Activated CD4-positive, alpha-beta T cell treated with anti-CD3 and anti-CD28 coated beads, Interleukin-2, amount 10 ng/mL, durations not matched to agents 24 days and 14 days (primary cell): ENCODE measurements at regions not wholly inside any gene's neighbourhood (a gene's known extent, or its start where the extent isn't known, plus 50 kb on each side); places are given as distances from the start of the nearest gene placed in this dataset.
A peak's percentile ranks its signal among the peaks of the same experiment; 100 is the strongest.

Experiments
- DNase-seq: peaks from one replicate; pipeline ENCODE4 v3.0.0; 2022
- H3K27ac Mint-ChIP-seq: one replicate; pipeline ENCODE4 v1.8.0; 2022; ENCODE audit warnings: mild to moderate bottlenecking, mixed read lengths
- H3K27me3 Mint-ChIP-seq: one replicate; pipeline ENCODE4 v1.8.0; 2022; ENCODE audit warnings: mixed read lengths
- H3K36me3 Mint-ChIP-seq: one replicate; pipeline ENCODE4 v1.8.0; 2022; ENCODE audit warnings: low read depth, mild to moderate bottlenecking, mixed read lengths
- H3K4me1 Mint-ChIP-seq: one replicate; pipeline ENCODE4 v1.8.0; 2021; ENCODE audit warnings: mixed read lengths
- H3K4me3 Mint-ChIP-seq: one replicate; pipeline ENCODE4 v1.8.0; 2022; ENCODE audit warnings: mild to moderate bottlenecking, moderate library complexity, mixed read lengths
- H3K9me3 Mint-ChIP-seq: one replicate; pipeline ENCODE4 v1.8.0; 2021; ENCODE audit warnings: mixed read lengths
- intact Hi-C: fragments of 100-400 bp; cut with micrococcal nuclease; formaldehyde crosslinking; loops from one replicate; pipeline ENCODE4 v1.15.1; 2023

- peaks cover 2% of the 10 kb centered on the region for H3K36me3 Mint-ChIP-seq
- H3K27me3 Mint-ChIP-seq, result no peaks in the 10 kb centered on the region
- intact Hi-C loops, result loop anchor here (1.0 to 2.0 kb wide), 4 partner anchors 26 to 96 kb away; no protein-coding TSS in a partner anchor
- H3K27ac Mint-ChIP-seq, result peak overlapping the region; percentile 61
- H3K9me3 Mint-ChIP-seq, result peaks cover 30% of the 10 kb centered on the region
- peaks cover 39% of the 10 kb centered on the region for H3K4me1 Mint-ChIP-seq
- H3K4me3 Mint-ChIP-seq, result no peak overlapping the region
- peak; percentile 65 for DNase-seq
These were observed 178.3 kb upstream of the RFC3 start for GRCh38 chr13:33639626-33640080.

- Mint-ChIP-seq H3K36me3 (peaks cover 2% of the 10 kb centered on the region), H3K27me3 (no peaks in the 10 kb centered on the region), H3K4me3 (no peak overlapping the region), H3K9me3 (peaks cover 30% of the 10 kb centered on the region), H3K4me1 (peaks cover 48% of the 10 kb centered on the region), H3K27ac (peak overlapping the region; percentile 61)
- intact Hi-C loops, result loop anchor here (1.0 to 2.0 kb wide), 2 partner anchors 82 to 98 kb away; no protein-coding TSS in a partner anchor
- DNase-seq, result no peak
These were observed 177.1 kb upstream of the RFC3 start for GRCh38 chr13:33640832-33641231.

- H3K27me3 Mint-ChIP-seq, result no peaks in the 10 kb centered on the region
- peaks cover 46% of the 10 kb centered on the region for H3K4me1 Mint-ChIP-seq
- no peak for DNase-seq
- peaks cover 23% of the 10 kb centered on the region for H3K9me3 Mint-ChIP-seq
- no peak overlapping the region for H3K27ac Mint-ChIP-seq
- no peak overlapping the region for H3K4me3 Mint-ChIP-seq
- H3K36me3 Mint-ChIP-seq, result peaks cover 2% of the 10 kb centered on the region
- intact Hi-C loops, result no loop called here
These were observed 175.4 kb upstream of the RFC3 start for GRCh38 chr13:33642374-33643065.

- no peak overlapping the region for H3K4me3 Mint-ChIP-seq
- no peaks in the 10 kb centered on the region for H3K36me3 Mint-ChIP-seq
- peaks cover 33% of the 10 kb centered on the region for H3K4me1 Mint-ChIP-seq
- H3K9me3 Mint-ChIP-seq, result peaks cover 16% of the 10 kb centered on the region
- peak overlapping the region; percentile 69 for H3K27ac Mint-ChIP-seq
- H3K27me3 Mint-ChIP-seq, result no peaks in the 10 kb centered on the region
- no peak for DNase-seq
- intact Hi-C loops, result no loop called here
These were observed 173.1 kb upstream of the RFC3 start for GRCh38 chr13:33644581-33645543.

GRCh38 chr13:33645591-33646554 lies 172.1 kb upstream of the RFC3 start:
- no peaks in the 10 kb centered on the region for H3K36me3 Mint-ChIP-seq
- H3K9me3 Mint-ChIP-seq, result peaks cover 10% of the 10 kb centered on the region
- DNase-seq, result no peak
- H3K4me1 Mint-ChIP-seq, result peaks cover 24% of the 10 kb centered on the region
- no peak overlapping the region for H3K27ac Mint-ChIP-seq
- no peak overlapping the region for H3K4me3 Mint-ChIP-seq
- H3K27me3 Mint-ChIP-seq, result no peaks in the 10 kb centered on the region
- intact Hi-C loops, result no loop called here

GRCh38 chr13:33649212-33649878 lies 168.6 kb upstream of the RFC3 start:
- no peaks in the 10 kb centered on the region for H3K36me3 Mint-ChIP-seq
- peaks cover 10% of the 10 kb centered on the region for H3K27me3 Mint-ChIP-seq
- no peak overlapping the region for H3K4me3 Mint-ChIP-seq
- H3K9me3 Mint-ChIP-seq, result no peaks in the 10 kb centered on the region
- DNase-seq, result no peak
- H3K4me1 Mint-ChIP-seq, result peaks cover 18% of the 10 kb centered on the region
- no peak overlapping the region for H3K27ac Mint-ChIP-seq
- intact Hi-C loops, result no loop called here

- no peak overlapping the region for H3K27ac Mint-ChIP-seq
- H3K4me3 Mint-ChIP-seq, result no peak overlapping the region
- peaks cover 11% of the 10 kb centered on the region for H3K27me3 Mint-ChIP-seq
- DNase-seq, result no peak
- no peaks in the 10 kb centered on the region for H3K4me1 Mint-ChIP-seq
- no peaks in the 10 kb centered on the region for H3K36me3 Mint-ChIP-seq
- H3K9me3 Mint-ChIP-seq, result no peaks in the 10 kb centered on the region
- intact Hi-C loops, result no loop called here
These were observed 166.2 kb upstream of the RFC3 start for GRCh38 chr13:33651766-33652165.

GRCh38 chr13:33657274-33657673 lies 160.7 kb upstream of the RFC3 start:
- Mint-ChIP-seq H3K4me3 (no peak overlapping the region), H3K9me3 (peaks cover 15% of the 10 kb centered on the region), H3K27ac (no peak overlapping the region), H3K36me3 (no peaks in the 10 kb centered on the region), H3K4me1 (no peaks in the 10 kb centered on the region), H3K27me3 (peaks cover 11% of the 10 kb centered on the region)
- no peak for DNase-seq
- intact Hi-C loops, result no loop called here

- Mint-ChIP-seq H3K4me3 (no peak overlapping the region), H3K4me1 (no peaks in the 10 kb centered on the region), H3K27ac (no peak overlapping the region), H3K9me3 (peaks cover 15% of the 10 kb centered on the region), H3K36me3 (no peaks in the 10 kb centered on the region), H3K27me3 (peaks cover 2% of the 10 kb centered on the region)
- intact Hi-C loops, result no loop called here
- DNase-seq, result no peak
These were observed 158.5 kb upstream of the RFC3 start for GRCh38 chr13:33659466-33659865.

GRCh38 chr13:33659894-33660293 lies 158.1 kb upstream of the RFC3 start:
- intact Hi-C loops, result no loop called here
- Mint-ChIP-seq H3K27me3 (peaks cover 2% of the 10 kb centered on the region), H3K4me1 (no peaks in the 10 kb centered on the region)

GRCh38 chr13:33662392-33662791 lies 155.6 kb upstream of the RFC3 start:
- DNase-seq, result no peak
- intact Hi-C loops, result no loop called here
- H3K36me3 Mint-ChIP-seq, result no peaks in the 10 kb centered on the region
- H3K4me3 Mint-ChIP-seq, result no peak overlapping the region
- H3K27me3 Mint-ChIP-seq, result no peaks in the 10 kb centered on the region
- peaks cover 18% of the 10 kb centered on the region for H3K9me3 Mint-ChIP-seq
- peaks cover 5% of the 10 kb centered on the region for H3K4me1 Mint-ChIP-seq
- no peak overlapping the region for H3K27ac Mint-ChIP-seq

More at GRCh38 chr13:33659894-33660293, 158.1 kb upstream of the RFC3 start:
- no peak for DNase-seq
- peaks cover 15% of the 10 kb centered on the region for H3K9me3 Mint-ChIP-seq
- H3K36me3 Mint-ChIP-seq, result no peaks in the 10 kb centered on the region
- no peak overlapping the region for H3K27ac Mint-ChIP-seq
- no peak overlapping the region for H3K4me3 Mint-ChIP-seq

GRCh38 chr13:33665626-33666175 lies 152.2 kb upstream of the RFC3 start:
- intact Hi-C loops, result no loop called here
- no peak overlapping the region for H3K4me3 Mint-ChIP-seq
- no peaks in the 10 kb centered on the region for H3K27me3 Mint-ChIP-seq
- H3K4me1 Mint-ChIP-seq, result peaks cover 9% of the 10 kb centered on the region
- H3K36me3 Mint-ChIP-seq, result no peaks in the 10 kb centered on the region
- no peak overlapping the region for H3K27ac Mint-ChIP-seq
- H3K9me3 Mint-ChIP-seq, result peaks cover 13% of the 10 kb centered on the region
- no peak for DNase-seq
